ENCODE measurements at regions not wholly inside any gene's neighbourhood (a gene's known extent, or its start where the extent isn't known, plus 50 kb on each side); places are given as distances from the start of the nearest gene placed in this dataset.

DNA sequence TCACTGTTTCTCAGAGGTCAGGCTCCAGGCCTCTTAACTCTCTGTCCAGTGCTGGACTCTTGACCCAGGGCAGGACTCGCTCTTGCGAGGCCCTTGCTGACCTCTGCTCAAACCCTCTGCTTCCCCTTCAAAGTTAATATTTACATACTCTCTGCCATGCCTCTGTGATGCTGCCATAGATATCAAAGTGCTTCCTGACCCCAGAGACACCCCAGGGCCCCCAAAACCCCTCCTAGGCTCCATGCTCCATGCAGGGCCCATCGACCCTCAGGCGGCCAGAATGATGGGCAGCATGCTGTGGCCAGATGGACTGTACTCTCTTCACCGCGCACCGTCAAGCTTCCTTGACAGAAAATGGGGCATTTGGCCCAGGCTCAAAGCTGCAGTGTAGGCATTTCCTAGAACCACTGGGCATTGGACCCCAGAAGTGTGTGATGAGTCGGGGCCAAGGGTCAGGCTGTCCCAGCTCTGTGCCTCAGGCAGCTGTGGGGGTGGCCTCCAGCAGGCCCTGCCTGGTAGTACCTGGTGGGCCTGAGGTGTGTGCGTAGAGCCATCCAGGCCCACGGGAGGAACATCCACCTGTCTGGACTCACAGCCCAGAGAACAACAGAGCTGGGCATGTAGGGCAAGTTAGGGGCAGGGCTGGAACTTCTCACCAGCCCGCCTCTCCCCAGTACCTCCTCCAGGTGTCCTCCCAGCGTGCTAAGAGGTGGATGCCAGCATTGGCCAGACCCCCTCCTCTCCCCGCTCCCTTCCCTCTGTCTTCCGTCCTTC lies 142.8 kb downstream of the VEGFA start:
- H3K4me3 ChIP-seq = no peak overlapping the region
- H3K4me1 ChIP-seq = no peaks in the 10 kb centered on the region
- no peaks in the 10 kb centered on the region for H3K27me3 ChIP-seq
- H3K9me3 ChIP-seq = no peaks in the 10 kb centered on the region
- intact Hi-C loops (cut with DNase I; ENCODE audit: low total_unique reads) = no loop called here
- TF ChIP-seq POLR2AphosphoS5 (IDR thresholded peaks at IDR 0.05) = no peak
- no peak for TF ChIP-seq POLR2A (IDR thresholded peaks at IDR 0.05)
- TF ChIP-seq, protein P1, sequence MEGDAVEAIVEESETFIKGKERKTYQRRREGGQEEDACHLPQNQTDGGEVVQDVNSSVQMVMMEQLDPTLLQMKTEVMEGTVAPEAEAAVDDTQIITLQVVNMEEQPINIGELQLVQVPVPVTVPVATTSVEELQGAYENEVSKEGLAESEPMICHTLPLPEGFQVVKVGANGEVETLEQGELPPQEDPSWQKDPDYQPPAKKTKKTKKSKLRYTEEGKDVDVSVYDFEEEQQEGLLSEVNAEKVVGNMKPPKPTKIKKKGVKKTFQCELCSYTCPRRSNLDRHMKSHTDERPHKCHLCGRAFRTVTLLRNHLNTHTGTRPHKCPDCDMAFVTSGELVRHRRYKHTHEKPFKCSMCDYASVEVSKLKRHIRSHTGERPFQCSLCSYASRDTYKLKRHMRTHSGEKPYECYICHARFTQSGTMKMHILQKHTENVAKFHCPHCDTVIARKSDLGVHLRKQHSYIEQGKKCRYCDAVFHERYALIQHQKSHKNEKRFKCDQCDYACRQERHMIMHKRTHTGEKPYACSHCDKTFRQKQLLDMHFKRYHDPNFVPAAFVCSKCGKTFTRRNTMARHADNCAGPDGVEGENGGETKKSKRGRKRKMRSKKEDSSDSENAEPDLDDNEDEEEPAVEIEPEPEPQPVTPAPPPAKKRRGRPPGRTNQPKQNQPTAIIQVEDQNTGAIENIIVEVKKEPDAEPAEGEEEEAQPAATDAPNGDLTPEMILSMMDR (IDR thresholded peaks at IDR 0.05) = no peak
- H3K27ac ChIP-seq = no peak overlapping the region
- no peak for DNase-seq (ENCODE audit: low spot score in 2 of 2)
- H3K36me3 ChIP-seq = no peaks in the 10 kb centered on the region

DNA sequence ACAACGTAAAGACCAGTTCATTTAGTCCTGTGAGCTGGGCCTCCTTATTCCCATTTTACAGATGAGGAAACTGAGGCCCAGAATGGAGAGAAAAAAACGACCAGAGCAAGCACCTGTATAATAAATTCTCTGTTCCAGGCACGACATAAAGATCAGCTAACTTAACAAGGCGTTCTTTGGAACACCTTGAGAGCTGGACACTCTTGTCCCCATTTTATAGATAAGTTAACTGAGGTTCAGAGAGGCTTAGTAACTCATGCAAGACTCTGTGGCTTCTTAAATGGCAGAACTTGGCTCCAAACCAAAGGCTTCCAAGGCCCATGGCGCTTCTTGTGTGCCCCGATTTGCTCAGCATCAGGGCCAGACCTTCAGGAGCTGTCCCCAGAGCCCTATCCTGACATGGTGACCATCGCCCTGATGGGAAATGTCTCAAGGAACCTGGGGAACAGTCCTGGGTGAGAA lies 142.1 kb downstream of the VEGFA start:
- DNase-seq (ENCODE audit: low spot score in 2 of 2) = no peak
- Histone ChIP-seq H3K4me3 (no peak overlapping the region), H3K9me3 (no peaks in the 10 kb centered on the region), H3K27me3 (no peaks in the 10 kb centered on the region), H3K27ac (no peak overlapping the region), H3K4me1 (no peaks in the 10 kb centered on the region), H3K36me3 (no peaks in the 10 kb centered on the region)
- TF ChIP-seq, protein P1 (IDR thresholded peaks at IDR 0.05) = no peak
- TF ChIP-seq POLR2AphosphoS5 (IDR thresholded peaks at IDR 0.05) (no peak), POLR2A (IDR thresholded peaks at IDR 0.05) (no peak)
- intact Hi-C loops (cut with DNase I; ENCODE audit: low total_unique reads) = no loop called here

DNA sequence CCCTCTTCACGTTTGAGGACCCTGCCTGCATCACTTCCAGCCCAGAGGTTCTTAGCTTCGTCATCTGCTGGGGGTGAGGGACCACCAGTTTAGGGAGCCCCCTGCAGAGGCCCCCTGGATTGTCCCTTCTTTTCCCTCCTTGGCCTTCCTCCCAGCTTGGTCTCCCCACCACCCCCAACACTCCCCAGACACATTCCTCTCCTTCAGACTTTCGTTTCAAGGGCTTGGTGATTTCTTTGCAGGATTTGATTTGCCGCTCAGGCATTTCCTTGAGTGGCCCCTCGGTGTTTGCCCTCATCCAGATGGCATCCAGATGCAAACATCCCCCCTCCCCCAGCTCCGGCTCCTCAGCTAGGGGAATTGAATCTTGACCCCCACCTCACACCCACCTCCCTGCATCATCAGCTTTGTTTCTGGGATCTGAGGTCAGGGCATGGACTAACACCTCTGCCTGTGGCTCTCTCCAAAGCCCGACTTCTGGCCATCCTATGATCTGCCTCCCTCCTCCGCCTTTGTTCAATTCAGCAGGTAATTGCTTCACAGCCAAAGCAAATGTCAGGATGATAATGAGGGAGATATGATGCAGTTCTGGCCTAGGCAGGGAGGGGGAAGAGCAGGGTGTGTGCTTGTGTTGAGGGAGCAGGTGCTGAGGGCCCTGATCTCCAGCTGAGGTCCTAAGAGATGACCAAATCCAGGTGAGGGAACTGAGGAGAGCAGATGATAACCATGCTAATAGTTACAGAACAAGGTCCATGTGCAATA lies 141.5 kb downstream of the VEGFA start:
- Histone ChIP-seq H3K4me1 (no peaks in the 10 kb centered on the region), H3K9me3 (no peaks in the 10 kb centered on the region), H3K27ac (no peak overlapping the region), H3K36me3 (no peaks in the 10 kb centered on the region), H3K4me3 (no peak overlapping the region), H3K27me3 (no peaks in the 10 kb centered on the region)
- no peak for DNase-seq (ENCODE audit: low spot score in 2 of 2)
- intact Hi-C loops (cut with DNase I; ENCODE audit: low total_unique reads) = no loop called here
- TF ChIP-seq, protein P1 (IDR thresholded peaks at IDR 0.05) = no peak
- no peak for TF ChIP-seq POLR2AphosphoS5 (IDR thresholded peaks at IDR 0.05)
- TF ChIP-seq POLR2A (IDR thresholded peaks at IDR 0.05) = no peak

DNA sequence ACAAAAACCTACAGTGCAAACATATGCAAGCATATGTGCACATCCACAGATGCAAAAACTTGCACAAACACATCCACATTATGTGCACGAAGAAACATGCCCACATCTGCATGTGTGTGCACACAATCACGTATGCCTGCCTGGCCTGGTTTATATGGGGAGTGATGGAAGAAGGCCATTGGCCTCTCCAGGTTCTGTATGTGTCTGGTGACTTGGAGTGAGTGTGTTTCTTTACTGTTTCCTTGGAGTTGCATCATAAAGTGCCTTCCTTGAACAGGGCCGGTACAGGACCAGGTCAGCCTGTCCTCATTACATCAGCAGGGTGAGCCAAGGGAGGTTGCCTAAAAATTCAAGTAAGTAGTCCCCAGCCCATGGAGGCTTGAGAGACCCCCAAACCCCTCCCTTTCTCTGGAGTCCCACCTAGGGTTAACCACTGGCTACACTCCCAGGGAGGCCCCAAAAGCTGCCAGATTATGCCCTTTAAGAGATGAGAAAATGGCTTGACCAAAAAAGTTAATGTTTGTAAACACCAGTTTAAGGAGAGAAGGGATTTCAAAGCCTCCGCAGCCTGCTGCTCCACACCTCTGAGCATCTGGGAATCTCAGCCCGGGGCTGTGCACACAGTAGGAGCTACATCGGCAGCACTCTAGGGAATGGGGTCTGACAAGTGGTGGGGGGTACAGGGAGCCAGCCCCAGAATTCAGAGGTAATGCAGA lies 140.8 kb downstream of the VEGFA start:
- no peak for TF ChIP-seq POLR2AphosphoS5 (IDR thresholded peaks at IDR 0.05)
- TF ChIP-seq, protein P1 (IDR thresholded peaks at IDR 0.05) = no peak
- TF ChIP-seq POLR2A (IDR thresholded peaks at IDR 0.05) = no peak
- Histone ChIP-seq H3K27me3 (no peaks in the 10 kb centered on the region), H3K9me3 (no peaks in the 10 kb centered on the region), H3K27ac (no peak overlapping the region), H3K4me3 (no peak overlapping the region), H3K36me3 (no peaks in the 10 kb centered on the region), H3K4me1 (no peaks in the 10 kb centered on the region)
- intact Hi-C loops (cut with DNase I; ENCODE audit: low total_unique reads) = no loop called here
- no peak for DNase-seq (ENCODE audit: low spot score in 2 of 2)

All from breast epithelium (tissue), 4 donors.